ENCODE measurements at regions not wholly inside any gene's neighbourhood (a gene's known extent, or its start where the extent isn't known, plus 50 kb on each side); places are given as distances from the start of the nearest gene placed in this dataset.
A peak's percentile ranks its signal among the peaks of the same experiment; 100 is the strongest.

- no peak for DNase-seq
Measured at GRCh38 chr4:165723051-165723795, 149.8 kb upstream of the TLL1 start.

- no peak for DNase-seq
Measured at GRCh38 chr4:165724786-165725185, 148.3 kb upstream of the TLL1 start.

GRCh38 chr4:165725352-165725751 lies 147.7 kb upstream of the TLL1 start:
- DNase-seq = no peak

- no peak for DNase-seq
Measured at GRCh38 chr4:165726831-165727230, 146.2 kb upstream of the TLL1 start.

GRCh38 chr4:165737309-165737972 lies 135.6 kb upstream of the TLL1 start:
- DNase-seq = no peak

GRCh38 chr4:165738571-165738970 lies 134.5 kb upstream of the TLL1 start:
- DNase-seq = no peak

- no peak for DNase-seq
Measured at GRCh38 chr4:165740911-165741310, 132.1 kb upstream of the TLL1 start.

- DNase-seq = no peak
Measured at GRCh38 chr4:165743422-165743821, 129.6 kb upstream of the TLL1 start.

GRCh38 chr4:165744370-165744769 lies 128.7 kb upstream of the TLL1 start:
- DNase-seq = no peak

GRCh38 chr4:165748321-165748720 lies 124.7 kb upstream of the TLL1 start:
- no peak for DNase-seq

GRCh38 chr4:165751882-165752281 lies 121.2 kb upstream of the TLL1 start:
- no peak for DNase-seq

GRCh38 chr4:165754664-165755063 lies 118.4 kb upstream of the TLL1 start:
- DNase-seq = no peak

- DNase-seq = no peak
Measured at GRCh38 chr4:165756836-165757235, 116.2 kb upstream of the TLL1 start.

GRCh38 chr4:165757451-165757850 lies 115.6 kb upstream of the TLL1 start:
- no peak for DNase-seq

- no peak for DNase-seq
Measured at GRCh38 chr4:165758086-165758485, 115.0 kb upstream of the TLL1 start.

GRCh38 chr4:165760182-165760581 lies 112.9 kb upstream of the TLL1 start:
- no peak for DNase-seq

- DNase-seq = peak; percentile 96
Measured at GRCh38 chr4:165761963-165762362, 111.1 kb upstream of the TLL1 start.

GRCh38 chr4:165763640-165764039 lies 109.4 kb upstream of the TLL1 start:
- DNase-seq = peak; percentile 59

GRCh38 chr4:165765053-165765452 lies 108.0 kb upstream of the TLL1 start:
- peak; percentile 69 for DNase-seq

GRCh38 chr4:165766018-165766417 lies 107.0 kb upstream of the TLL1 start:
- DNase-seq = no peak

- no peak for DNase-seq
Measured at GRCh38 chr4:165766976-165767375, 106.1 kb upstream of the TLL1 start.

- no peak for DNase-seq
Measured at GRCh38 chr4:165767671-165768070, 105.4 kb upstream of the TLL1 start.

GRCh38 chr4:165768281-165768680 lies 104.8 kb upstream of the TLL1 start:
- no peak for DNase-seq

- DNase-seq = no peak
Measured at GRCh38 chr4:165774326-165774725, 98.7 kb upstream of the TLL1 start.

Measured in kidney glomerular epithelial cell (primary cell).